GM21528 (cell line): ENCODE measurements at regions not wholly inside any gene's neighbourhood (a gene's known extent, or its start where the extent isn't known, plus 50 kb on each side); places are given as distances from the start of the nearest gene placed in this dataset.

Experiments
- ATAC-seq: cut with Tn5 transposase; IDR thresholded peaks from one replicate; pipeline ENCODE4 v1.9.1; 2021; ENCODE audit warnings: mild to moderate bottlenecking, moderate library complexity; ENCODE audit not compliant: unreplicated experiment, low FRiP score

GRCh38 chr5:1945606-1946005, 62.9 kb upstream of the IRX4 start:
- ATAC-seq = no peak

GRCh38 chr5:1944408-1944807, 61.7 kb upstream of the IRX4 start:
- no peak for ATAC-seq

GRCh38 chr5:1943481-1943880, 60.8 kb upstream of the IRX4 start:
- ATAC-seq = no peak

- ATAC-seq = no peak
These were observed 59.9 kb upstream of the IRX4 start for GRCh38 chr5:1942630-1943029.

- no peak for ATAC-seq
These were observed 59.4 kb upstream of the IRX4 start for GRCh38 chr5:1942158-1942557.

- no peak for ATAC-seq
These were observed 56.5 kb upstream of the IRX4 start for GRCh38 chr5:1939256-1939655.

GRCh38 chr5:1938310-1939000, 55.7 kb upstream of the IRX4 start:
- no peak for ATAC-seq

- ATAC-seq = no peak
These were observed 54.9 kb upstream of the IRX4 start for GRCh38 chr5:1937590-1937989.

- no peak for ATAC-seq
These were observed 54.2 kb upstream of the IRX4 start for GRCh38 chr5:1936901-1937300.

GRCh38 chr5:1936413-1936812, 53.7 kb upstream of the IRX4 start:
- ATAC-seq = no peak

- ATAC-seq = no peak
These were observed 52.2 kb upstream of the IRX4 start for GRCh38 chr5:1934801-1935429.

- no peak for ATAC-seq
These were observed 51.3 kb upstream of the IRX4 start for GRCh38 chr5:1934056-1934394.

- no peak for ATAC-seq
These were observed 50.8 kb upstream of the IRX4 start for GRCh38 chr5:1933364-1934055.
